GM21447 (cell line): ENCODE measurements at regions not wholly inside any gene's neighbourhood (a gene's known extent, or its start where the extent isn't known, plus 50 kb on each side); places are given as distances from the start of the nearest gene placed in this dataset.

Experiments used
- ATAC-seq: cut with Tn5 transposase; IDR thresholded peaks from one replicate; pipeline ENCODE4 v1.9.1; 2021; ENCODE audit not compliant: unreplicated experiment

DNA sequence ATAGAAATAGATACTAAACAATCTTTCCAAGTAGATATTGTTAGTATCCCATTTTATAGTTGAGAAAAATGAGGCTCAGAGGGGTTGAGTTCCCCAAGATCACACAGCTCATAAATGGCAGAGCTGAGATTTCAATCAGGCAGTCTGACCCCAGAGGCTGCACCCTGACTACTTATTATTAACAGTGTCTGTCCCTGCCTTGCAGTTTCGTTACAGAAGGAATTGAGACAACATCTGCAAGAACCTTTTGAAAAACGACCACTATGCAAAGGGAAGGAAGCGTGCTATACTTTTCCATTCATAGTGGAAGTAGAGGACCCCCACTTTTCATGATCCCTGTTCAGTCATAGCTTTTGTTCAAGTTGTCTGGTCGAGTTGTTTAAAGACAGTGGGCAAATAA lies 53.2 kb upstream of the SEC11C start:
- no peak for ATAC-seq

DNA sequence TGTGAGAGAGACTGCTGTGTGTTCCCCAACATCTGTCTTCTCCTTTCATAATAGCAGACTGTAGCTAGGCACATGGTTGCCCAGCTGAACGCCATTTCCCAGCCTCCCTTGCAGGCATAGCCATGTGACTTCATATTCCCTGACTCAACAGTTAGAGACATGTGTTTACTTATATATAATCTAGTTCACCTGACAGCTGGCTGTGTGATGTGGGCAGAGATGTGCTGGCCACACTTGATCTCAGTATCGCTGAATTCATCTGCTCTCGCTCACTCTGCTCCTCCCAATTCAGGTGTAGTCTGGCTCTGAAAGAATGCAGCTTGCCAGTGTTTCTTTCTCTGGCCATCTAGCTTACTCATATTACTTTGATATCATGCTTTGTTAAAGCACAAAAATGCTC lies 52.3 kb upstream of the SEC11C start:
- ATAC-seq: no peak
